Putamen (tissue), 1 donor: ENCODE measurements at regions not wholly inside any gene's neighbourhood (a gene's known extent, or its start where the extent isn't known, plus 50 kb on each side); places are given as distances from the start of the nearest gene placed in this dataset.
"Not testable (repeated sequence)": the region's sequence is repeated elsewhere in the genome, so short reads cannot be mapped to it uniquely, and the experiment has no call there.

ENCODE experiments used
- DNase-seq: peaks from one replicate; pipeline ENCODE4 v3.0.0-alpha.2; 2016; ENCODE audit warnings: low spot score

DNA sequence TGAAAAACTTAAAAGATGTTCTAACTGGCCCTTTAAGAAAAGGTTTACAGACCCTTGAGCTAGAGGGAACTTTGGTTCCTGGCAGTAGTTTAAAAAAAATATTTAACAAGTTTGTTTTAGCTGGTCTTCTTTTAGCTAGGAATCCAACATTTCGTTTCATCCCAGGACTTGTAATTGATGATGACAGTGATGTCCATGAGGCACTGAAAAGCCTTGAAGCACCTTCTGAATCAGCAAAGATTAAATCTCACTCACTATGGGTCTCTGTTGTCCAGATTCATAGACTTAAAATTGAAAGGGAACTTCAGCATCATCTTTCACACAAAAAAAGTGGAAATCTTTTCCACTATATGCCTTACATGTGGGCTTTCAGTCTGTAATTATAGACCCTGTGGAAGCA, 102.9 kb upstream of the ETAA1 start:
- DNase-seq, result no peak

- DNase-seq, result peak; percentile 9
Observed at GRCh38 chr2:67295406-67295805, 101.7 kb upstream of the ETAA1 start.

- peak; percentile 17 for DNase-seq
Observed at GRCh38 chr2:67295851-67296250, 101.3 kb upstream of the ETAA1 start.

- no peak for DNase-seq
Observed at GRCh38 chr2:67304300-67304890, 92.7 kb upstream of the ETAA1 start.

DNA sequence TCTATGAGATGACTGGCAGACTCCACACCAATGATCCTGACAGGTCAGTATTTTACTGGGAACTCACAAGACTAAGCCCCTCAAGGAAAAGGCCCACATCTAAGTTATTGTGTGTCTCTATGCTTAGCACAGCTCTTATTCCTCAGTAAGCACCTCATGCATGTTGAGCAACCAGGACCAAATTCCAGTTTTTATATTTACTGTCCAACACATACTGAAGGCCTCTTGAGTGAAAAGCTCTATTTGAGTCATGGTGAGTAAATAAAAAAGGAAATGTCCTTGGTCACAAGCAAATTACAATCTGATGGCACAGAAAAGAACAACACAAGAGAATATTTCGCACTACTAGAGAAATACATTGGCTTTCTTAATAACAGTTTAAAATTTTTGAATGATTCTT, 87.9 kb upstream of the ETAA1 start:
- no peak for DNase-seq

DNA sequence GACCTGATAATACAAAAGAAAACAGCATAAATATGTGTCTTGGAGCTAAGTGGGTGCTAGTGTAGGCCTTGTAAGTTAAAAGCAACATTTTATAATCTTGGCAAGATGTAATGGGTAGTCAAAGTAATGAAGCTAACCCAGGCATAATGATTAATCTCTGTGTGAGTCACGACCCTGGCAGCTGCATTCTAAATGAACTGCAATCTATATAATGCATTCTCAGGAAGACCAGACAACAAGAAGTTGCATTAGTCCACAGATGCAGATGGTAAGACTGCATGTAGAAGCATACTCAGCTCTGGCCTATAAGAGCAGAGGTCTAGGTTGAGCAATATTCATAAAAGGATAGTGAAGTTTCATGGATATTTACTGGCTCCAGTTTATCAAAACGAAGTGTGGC, 85.6 kb upstream of the ETAA1 start:
- no peak for DNase-seq

- DNase-seq, result no peak
Observed at GRCh38 chr2:67312871-67313270, 84.3 kb upstream of the ETAA1 start.

DNA sequence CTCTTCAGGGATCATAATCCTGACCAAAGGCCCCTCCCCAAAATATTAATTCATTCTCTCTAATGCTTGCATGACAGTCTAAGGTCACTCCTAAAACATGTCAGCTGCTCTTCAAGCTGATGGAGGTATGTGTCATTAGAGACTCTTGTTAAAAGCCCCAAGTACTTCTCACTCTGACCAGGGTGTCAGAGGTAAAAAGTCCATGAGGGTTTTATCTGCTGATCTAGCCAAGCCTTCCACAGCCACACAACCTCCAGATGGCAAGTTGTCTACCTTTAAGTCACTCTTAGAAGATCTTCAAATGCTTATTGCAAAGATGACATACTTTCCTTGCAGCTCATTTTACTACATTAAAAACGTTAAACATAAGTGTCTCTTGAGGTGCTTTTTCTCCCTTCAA, 83.6 kb upstream of the ETAA1 start:
- no peak for DNase-seq

DNA sequence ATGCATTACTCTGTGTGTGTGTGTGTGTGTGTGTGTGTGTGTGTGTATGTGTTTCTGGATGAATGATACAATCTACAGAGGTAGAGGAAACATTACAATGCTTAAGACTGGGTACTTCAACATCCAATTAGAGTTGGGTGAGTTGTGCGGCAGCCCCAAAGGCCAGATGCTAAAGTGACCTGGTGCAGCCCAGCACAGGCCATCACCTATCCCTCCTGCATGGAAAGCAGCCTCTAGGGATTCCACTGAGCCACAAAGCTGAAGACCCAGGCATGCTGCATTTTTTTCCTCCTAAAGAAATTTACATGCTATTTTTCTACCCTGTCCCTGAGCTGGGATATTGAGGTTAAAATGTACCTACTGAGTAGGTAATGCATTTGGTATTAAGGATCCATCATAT, 79.1 kb upstream of the ETAA1 start:
- DNase-seq, result no peak

- no peak for DNase-seq
Observed at GRCh38 chr2:67318563-67318962, 78.6 kb upstream of the ETAA1 start.

DNA sequence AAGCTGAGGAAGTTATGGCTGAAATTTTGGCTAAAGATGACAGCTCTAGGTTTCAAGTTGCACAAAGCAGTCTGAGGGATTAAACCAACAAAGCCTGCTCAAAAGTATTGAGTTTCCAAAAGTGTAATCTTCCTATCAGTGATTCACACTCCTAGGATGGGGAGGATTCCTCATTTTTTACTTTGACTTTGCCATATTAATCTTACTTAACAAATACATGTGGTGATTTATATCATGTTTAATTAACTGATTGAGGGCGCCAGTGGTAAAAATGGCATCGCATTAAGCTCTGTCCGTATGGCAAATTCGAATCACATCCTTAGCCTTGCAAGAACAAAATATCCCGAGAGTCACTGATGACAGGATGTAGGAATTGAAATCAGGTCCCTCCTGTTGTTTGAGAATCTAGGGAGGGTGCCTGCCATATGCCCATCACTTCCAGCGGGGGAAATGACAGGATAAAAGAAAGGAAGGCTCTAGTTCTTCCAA, 78.1 kb upstream of the ETAA1 start:
- DNase-seq, result no peak

DNA sequence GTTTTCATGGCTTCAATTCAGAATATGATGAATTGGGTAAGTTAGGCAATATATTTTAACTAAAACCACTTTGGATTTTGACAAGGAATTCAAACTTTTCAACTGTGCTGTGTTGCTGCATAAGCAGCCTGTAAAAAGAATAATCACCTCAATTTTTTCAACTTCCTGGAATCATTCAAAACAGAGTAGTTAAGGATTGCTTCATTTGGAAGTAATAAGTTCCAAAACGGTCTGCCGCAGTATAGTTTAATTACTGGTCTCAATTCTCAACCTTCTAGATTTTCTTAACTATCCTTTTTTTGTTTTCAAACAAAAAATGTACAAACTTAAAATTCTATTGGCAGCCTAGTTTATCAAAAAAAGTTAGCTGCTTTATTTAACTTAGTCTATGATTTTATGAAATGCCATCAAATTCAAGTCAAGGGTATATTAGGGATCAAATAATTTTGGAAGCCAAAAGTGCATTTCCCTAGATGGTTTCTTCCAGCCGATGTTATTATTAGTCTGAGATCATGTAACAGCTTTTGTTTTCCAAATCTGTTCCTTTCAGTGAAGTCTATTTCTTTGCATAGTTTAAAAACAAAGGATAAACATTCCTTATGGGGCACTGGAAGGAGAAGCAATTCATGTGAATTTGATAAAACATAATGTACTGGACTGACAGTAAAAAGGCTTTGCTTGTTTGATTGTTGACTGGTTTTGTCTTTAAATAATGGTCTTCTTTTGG, 76.1 kb upstream of the ETAA1 start:
- no peak for DNase-seq

DNA sequence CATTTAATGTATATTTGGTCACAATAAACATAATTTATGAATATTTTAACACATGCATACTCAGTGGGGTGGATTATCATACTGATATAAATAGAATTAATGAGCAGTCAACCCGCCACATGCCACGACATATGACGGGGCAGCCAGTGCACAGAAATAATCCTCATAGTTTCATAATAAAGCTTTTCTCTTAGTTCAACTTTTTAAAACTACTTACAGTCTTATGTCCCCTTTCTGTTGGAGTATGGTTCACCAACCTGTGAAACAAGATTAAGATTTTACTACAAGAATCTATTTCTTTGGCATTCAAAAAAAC, 75.6 kb upstream of the ETAA1 start:
- DNase-seq, result no peak

DNA sequence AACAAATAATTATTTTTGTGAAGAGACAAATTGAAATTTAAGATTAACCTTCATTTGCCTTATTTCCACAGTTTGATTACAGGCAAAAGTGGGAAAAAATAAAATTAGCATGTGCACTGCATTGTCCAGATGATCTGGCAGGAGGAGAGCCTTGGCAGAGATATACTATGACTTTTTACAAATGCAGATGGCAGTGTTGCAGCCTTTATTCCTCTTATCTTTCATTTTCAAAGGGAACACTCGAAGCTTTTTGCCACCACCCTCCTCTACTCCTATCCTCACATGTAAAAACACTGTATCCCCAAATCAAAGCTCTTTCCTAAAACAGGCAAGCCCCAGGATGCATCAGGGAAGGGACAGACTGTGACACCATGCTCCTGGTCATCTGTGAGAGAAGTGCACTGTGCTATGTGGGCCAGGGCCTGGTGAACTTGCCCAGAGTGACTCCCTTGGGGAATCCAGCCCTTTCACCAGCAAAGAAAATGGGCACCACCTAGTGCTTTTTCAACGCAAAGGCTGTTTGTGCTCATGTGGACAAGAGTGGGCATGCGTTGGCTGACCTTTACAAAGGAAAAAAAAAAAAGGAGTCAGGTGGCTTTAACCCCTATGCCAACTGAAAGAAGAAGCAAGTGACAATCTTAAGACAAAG, 74.7 kb upstream of the ETAA1 start:
- DNase-seq, result no peak

GRCh38 chr2:67323209-67323991, 73.7 kb upstream of the ETAA1 start:
- no peak for DNase-seq

GRCh38 chr2:67329513-67329912, 67.6 kb upstream of the ETAA1 start:
- DNase-seq, result no peak

DNA sequence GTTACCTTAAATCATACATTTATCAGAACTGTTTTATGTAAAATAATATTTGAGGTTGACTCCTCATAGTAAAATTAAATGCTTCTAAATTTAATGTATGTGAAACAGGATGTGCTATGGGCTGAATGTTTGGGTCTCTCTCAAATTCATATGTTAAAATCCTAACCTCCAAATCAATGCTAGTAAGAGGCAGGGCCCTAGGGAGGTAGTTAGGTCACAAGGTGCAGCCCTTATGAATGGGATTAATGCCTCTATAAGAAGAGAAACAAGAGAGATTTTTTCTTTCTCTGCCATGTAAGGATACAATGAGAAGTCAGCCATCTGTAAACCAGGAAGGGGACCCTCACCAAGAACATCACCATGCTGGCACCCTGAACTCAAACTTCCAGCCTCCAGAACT, 67.2 kb upstream of the ETAA1 start:
- no peak for DNase-seq

- not testable (repeated sequence) for DNase-seq
Observed at GRCh38 chr2:67331419-67332086, 65.6 kb upstream of the ETAA1 start.

- DNase-seq, result no peak
Observed at GRCh38 chr2:67337903-67338302, 59.2 kb upstream of the ETAA1 start.

DNA sequence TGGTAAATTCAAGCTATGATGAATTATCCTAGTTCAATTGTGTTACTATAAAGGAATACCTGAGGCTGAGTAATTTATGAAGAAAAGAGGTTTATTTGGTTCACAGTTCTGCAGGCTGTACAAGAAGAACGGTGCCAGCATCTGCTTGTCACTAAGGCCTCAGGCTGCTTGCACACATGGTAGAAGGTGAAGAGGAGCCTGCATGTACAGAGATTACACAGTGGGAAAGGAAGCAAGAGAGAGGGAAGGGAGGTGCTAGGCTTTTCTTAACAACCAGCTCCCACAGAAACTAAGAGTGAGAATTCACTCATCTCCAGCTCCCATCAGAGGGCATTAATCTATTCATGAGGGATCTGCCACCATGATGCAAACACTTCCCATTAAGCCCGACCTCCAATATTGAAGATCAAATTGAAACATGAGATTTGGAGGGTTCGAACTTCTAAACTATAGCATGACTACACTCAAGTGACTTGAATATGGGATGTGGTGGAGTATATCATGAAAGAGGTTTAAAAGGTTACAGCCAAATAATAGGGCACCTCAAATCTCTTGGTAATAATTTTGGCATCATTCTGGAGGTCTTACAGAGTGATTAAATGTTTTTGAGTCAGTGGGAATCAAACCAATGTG, 58.4 kb upstream of the ETAA1 start:
- DNase-seq, result no peak

GRCh38 chr2:67339234-67339885, 57.8 kb upstream of the ETAA1 start:
- DNase-seq, result no peak
